ENCODE measurements at regions not wholly inside any gene's neighbourhood (a gene's known extent, or its start where the extent isn't known, plus 50 kb on each side); places are given as distances from the start of the nearest gene placed in this dataset.

GRCh38 chr3:30461311-30461710 lies 145.1 kb upstream of the TGFBR2 start:
- TF ChIP-seq, protein P1, sequence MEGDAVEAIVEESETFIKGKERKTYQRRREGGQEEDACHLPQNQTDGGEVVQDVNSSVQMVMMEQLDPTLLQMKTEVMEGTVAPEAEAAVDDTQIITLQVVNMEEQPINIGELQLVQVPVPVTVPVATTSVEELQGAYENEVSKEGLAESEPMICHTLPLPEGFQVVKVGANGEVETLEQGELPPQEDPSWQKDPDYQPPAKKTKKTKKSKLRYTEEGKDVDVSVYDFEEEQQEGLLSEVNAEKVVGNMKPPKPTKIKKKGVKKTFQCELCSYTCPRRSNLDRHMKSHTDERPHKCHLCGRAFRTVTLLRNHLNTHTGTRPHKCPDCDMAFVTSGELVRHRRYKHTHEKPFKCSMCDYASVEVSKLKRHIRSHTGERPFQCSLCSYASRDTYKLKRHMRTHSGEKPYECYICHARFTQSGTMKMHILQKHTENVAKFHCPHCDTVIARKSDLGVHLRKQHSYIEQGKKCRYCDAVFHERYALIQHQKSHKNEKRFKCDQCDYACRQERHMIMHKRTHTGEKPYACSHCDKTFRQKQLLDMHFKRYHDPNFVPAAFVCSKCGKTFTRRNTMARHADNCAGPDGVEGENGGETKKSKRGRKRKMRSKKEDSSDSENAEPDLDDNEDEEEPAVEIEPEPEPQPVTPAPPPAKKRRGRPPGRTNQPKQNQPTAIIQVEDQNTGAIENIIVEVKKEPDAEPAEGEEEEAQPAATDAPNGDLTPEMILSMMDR (IDR thresholded peaks at IDR 0.05) = no peak
- TF ChIP-seq POLR2A (IDR thresholded peaks at IDR 0.05) = no peak
